Renal pelvis (tissue), 1 donor: ENCODE measurements at regions not wholly inside any gene's neighbourhood (a gene's known extent, or its start where the extent isn't known, plus 50 kb on each side); places are given as distances from the start of the nearest gene placed in this dataset.

Source experiments
- DNase-seq: peaks from one replicate; pipeline ENCODE4 v3.0.0-alpha.2; 2013

GRCh38 chr3:79872483-79872882, 104.7 kb upstream of the ROBO1 start:
- DNase-seq: no peak

- DNase-seq: no peak
Measured at GRCh38 chr3:79871656-79872055, 103.9 kb upstream of the ROBO1 start.

- DNase-seq: no peak
Measured at GRCh38 chr3:79870313-79870620, 102.5 kb upstream of the ROBO1 start.

- no peak for DNase-seq
Measured at GRCh38 chr3:79869461-79870312, 101.9 kb upstream of the ROBO1 start.

- DNase-seq: no peak
Measured at GRCh38 chr3:79866162-79866561, 98.4 kb upstream of the ROBO1 start.

- no peak for DNase-seq
Measured at GRCh38 chr3:79864077-79864476, 96.3 kb upstream of the ROBO1 start.

- no peak for DNase-seq
Measured at GRCh38 chr3:79848876-79849275, 81.1 kb upstream of the ROBO1 start.

GRCh38 chr3:79847928-79848327, 80.1 kb upstream of the ROBO1 start:
- no peak for DNase-seq

- DNase-seq: no peak
Measured at GRCh38 chr3:79846148-79846933, 78.5 kb upstream of the ROBO1 start.

GRCh38 chr3:79845546-79845945, 77.7 kb upstream of the ROBO1 start:
- no peak for DNase-seq

- no peak for DNase-seq
Measured at GRCh38 chr3:79844176-79844575, 76.4 kb upstream of the ROBO1 start.

GRCh38 chr3:79843180-79843579, 75.4 kb upstream of the ROBO1 start:
- no peak for DNase-seq

- DNase-seq: no peak
Measured at GRCh38 chr3:79835701-79836100, 67.9 kb upstream of the ROBO1 start.

GRCh38 chr3:79824166-79824565, 56.4 kb upstream of the ROBO1 start:
- no peak for DNase-seq

GRCh38 chr3:79822076-79822475, 54.3 kb upstream of the ROBO1 start:
- no peak for DNase-seq

GRCh38 chr3:79820089-79820488, 52.3 kb upstream of the ROBO1 start:
- no peak for DNase-seq

- no peak for DNase-seq
Measured at GRCh38 chr3:79818015-79818414, 50.2 kb upstream of the ROBO1 start.
